Astrocyte (in vitro differentiated cells and primary cell): ENCODE measurements at regions not wholly inside any gene's neighbourhood (a gene's known extent, or its start where the extent isn't known, plus 50 kb on each side); places are given as distances from the start of the nearest gene placed in this dataset.

Experiments used
- EZH2 ChIP-seq: IDR thresholded peaks from 2 replicates; pipeline ENCODE4 v1.6.1; 2012; ENCODE audit warnings: mild to moderate bottlenecking, low read length, inconsistent platforms; ENCODE audit not compliant: insufficient read depth
- TF ChIP-seq, protein P1 (sequence below): IDR thresholded peaks from 2 replicates; pipeline ENCODE4 v1.5.1; 2011; ENCODE audit warnings: low read depth, mild to moderate bottlenecking, inconsistent platforms, low read length, moderate library complexity; ENCODE audit not compliant: insufficient read depth

DNA sequence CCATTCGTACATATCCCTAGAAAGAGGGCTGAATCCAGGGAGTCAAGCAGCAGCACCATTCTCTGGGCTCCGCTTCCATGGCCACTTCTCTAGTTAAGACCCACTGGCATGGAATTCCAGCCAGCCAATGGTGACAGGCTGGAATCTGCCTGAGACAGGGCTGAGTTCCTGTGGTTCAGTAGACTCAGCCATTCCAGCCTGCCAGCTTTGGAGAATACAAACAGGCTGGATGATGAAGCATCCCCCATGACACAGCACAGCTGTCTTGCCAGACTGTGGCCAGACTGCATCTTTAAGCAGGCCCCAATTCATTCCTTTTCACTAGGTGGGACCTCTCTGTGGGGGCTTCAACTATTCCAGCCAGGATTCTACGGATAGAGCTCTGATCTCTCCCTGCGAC, 329.6 kb downstream of the XPNPEP1 start:
- TF ChIP-seq, protein P1, sequence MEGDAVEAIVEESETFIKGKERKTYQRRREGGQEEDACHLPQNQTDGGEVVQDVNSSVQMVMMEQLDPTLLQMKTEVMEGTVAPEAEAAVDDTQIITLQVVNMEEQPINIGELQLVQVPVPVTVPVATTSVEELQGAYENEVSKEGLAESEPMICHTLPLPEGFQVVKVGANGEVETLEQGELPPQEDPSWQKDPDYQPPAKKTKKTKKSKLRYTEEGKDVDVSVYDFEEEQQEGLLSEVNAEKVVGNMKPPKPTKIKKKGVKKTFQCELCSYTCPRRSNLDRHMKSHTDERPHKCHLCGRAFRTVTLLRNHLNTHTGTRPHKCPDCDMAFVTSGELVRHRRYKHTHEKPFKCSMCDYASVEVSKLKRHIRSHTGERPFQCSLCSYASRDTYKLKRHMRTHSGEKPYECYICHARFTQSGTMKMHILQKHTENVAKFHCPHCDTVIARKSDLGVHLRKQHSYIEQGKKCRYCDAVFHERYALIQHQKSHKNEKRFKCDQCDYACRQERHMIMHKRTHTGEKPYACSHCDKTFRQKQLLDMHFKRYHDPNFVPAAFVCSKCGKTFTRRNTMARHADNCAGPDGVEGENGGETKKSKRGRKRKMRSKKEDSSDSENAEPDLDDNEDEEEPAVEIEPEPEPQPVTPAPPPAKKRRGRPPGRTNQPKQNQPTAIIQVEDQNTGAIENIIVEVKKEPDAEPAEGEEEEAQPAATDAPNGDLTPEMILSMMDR: no peak
- TF ChIP-seq EZH2: no peak
